ENCODE measurements at regions not wholly inside any gene's neighbourhood (a gene's known extent, or its start where the extent isn't known, plus 50 kb on each side); places are given as distances from the start of the nearest gene placed in this dataset.

DNA sequence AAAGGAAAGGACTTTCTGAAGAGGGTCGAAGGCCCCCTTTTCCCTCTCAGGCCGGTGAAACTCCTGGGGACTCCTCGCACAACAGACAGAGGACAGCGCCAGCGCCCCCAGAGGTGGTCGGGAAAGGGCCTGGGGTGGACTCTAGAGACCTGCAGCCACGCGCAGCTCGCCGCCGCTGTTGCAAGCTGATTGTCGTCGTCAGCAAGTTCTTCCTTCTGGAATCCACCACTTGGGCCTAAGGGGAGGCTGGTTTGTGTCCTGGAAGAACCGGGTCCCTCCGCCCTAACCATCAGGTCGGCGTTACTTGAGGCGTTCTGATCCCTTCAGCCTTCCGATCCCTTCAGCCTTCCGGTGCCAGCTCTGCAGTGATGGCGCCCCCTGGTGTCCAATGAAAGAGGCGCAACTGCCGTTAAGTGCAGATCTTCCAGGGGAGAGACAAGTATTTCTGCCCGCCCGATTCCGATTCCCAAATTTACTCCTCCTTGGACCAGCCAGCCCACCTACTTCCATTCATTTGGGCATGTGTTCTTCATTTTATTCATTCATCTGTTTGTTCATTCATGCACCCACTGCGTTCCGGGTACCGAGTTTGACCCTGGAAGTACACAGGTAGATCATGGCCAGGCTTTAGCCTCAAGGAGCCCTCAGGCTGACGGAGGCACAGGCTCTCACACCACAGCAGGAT lies 77.2 kb upstream of the SLC6A11 start:
- TF ChIP-seq CTCF (conservative IDR thresholded peaks at IDR 0.05; ENCODE audit: low read depth, low read length) (peak; percentile 96), EZH2 (IDR thresholded peaks at IDR 0.05; ENCODE audit: borderline replicate concordance, low read depth, low read length, poor library complexity, severe bottlenecking) (no peak)

Data from A673 (cell line).